MCF 10A (cell line): ENCODE measurements at regions not wholly inside any gene's neighbourhood (a gene's known extent, or its start where the extent isn't known, plus 50 kb on each side); places are given as distances from the start of the nearest gene placed in this dataset.
"Not testable (repeated sequence)": the region's sequence is repeated elsewhere in the genome, so short reads cannot be mapped to it uniquely, and the experiment has no call there.

Experiments used
- BruUV-seq: library from RNA; stranded (reverse); fragments of 400-500 nt; replicated peaks from 2 replicates; lab custom pipeline; 2021; lab: Mats Ljungman, UMichigan
- CTCF ChIA-PET: fragments of 300-600 bp; sonication (Branson Sonifier 250); formaldehyde crosslinking; extraction: SDS; loops from one replicate; lab custom pipeline; 2021; ENCODE audit warnings: antibody characterized with exemption, inconsistent platforms; lab: Yijun Ruan, JAX
- POLR2A ChIA-PET: fragments of 300-600, 350-650 bp; sonication (Branson Sonifier 250); formaldehyde crosslinking; extraction: SDS; loops from one replicate; lab custom pipeline; 2020; ENCODE audit warnings: antibody characterized with exemption, inconsistent platforms; lab: Yijun Ruan, JAX
- DNase-seq: peaks from one replicate; pipeline ENCODE4 v3.0.0-alpha.2; 2018; ENCODE audit not compliant: unreplicated experiment
- H3K27ac Mint-ChIP-seq: one replicate; pipeline ENCODE4 v1.8.0; 2022; ENCODE audit warnings: mild to moderate bottlenecking, low read depth, mixed read lengths; ENCODE audit not compliant: unreplicated experiment
- H3K27me3 Mint-ChIP-seq: one replicate; pipeline ENCODE4 v1.8.0; 2022; ENCODE audit warnings: mixed read lengths; ENCODE audit not compliant: insufficient read depth, unreplicated experiment
- H3K36me3 Mint-ChIP-seq: one replicate; pipeline ENCODE4 v1.8.0; 2022; ENCODE audit warnings: mild to moderate bottlenecking, moderate library complexity, mixed read lengths; ENCODE audit not compliant: insufficient read depth, unreplicated experiment
- H3K4me1 Mint-ChIP-seq: one replicate; pipeline ENCODE4 v1.8.0; 2022; ENCODE audit warnings: mixed read lengths; ENCODE audit not compliant: insufficient read depth, unreplicated experiment
- H3K4me3 Mint-ChIP-seq: one replicate; pipeline ENCODE4 v1.8.0; 2022; ENCODE audit warnings: mild to moderate bottlenecking, moderate library complexity, mixed read lengths; ENCODE audit not compliant: unreplicated experiment
- H3K9me3 Mint-ChIP-seq: one replicate; pipeline ENCODE4 v1.8.0; 2022; ENCODE audit warnings: mixed read lengths; ENCODE audit not compliant: unreplicated experiment
- CTCF ChIP-seq: fragments of 200-600 bp; IDR thresholded peaks from one replicate; pipeline ENCODE4 v1.8.0; 2022; ENCODE audit warnings: antibody characterized with exemption, mild to moderate bottlenecking; ENCODE audit not compliant: unreplicated experiment
- intact Hi-C: fragments of 100-400 bp; cut with micrococcal nuclease; formaldehyde crosslinking; loops from 2 replicates; pipeline ENCODE4 v1.14.1; 2022

GRCh38 chr3:66933233-66933632 lies 64.9 kb upstream of the KBTBD8 start:
- POLR2A ChIA-PET = no interaction called here
- no TSS peak for BruUV-seq
- CTCF ChIA-PET = interaction anchor here (1.4 kb wide), 1 partner anchor 21 kb away, joined by 4 read pairs; no protein-coding TSS in a partner anchor
- no peaks in the 10 kb centered on the region for H3K9me3 Mint-ChIP-seq
- H3K36me3 Mint-ChIP-seq = no peaks in the 10 kb centered on the region
- H3K4me1 Mint-ChIP-seq = no peaks in the 10 kb centered on the region
- H3K27me3 Mint-ChIP-seq = peaks cover 97% of the 10 kb centered on the region
- no peak for DNase-seq
- H3K4me3 Mint-ChIP-seq = no peak overlapping the region
- intact Hi-C loops = no loop called here
- H3K27ac Mint-ChIP-seq = no peak overlapping the region
- TF ChIP-seq CTCF = no peak

GRCh38 chr3:66934041-66934440 lies 64.1 kb upstream of the KBTBD8 start:
- ChIA-PET CTCF (interaction anchor here (0.6 to 1.4 kb wide), 2 partner anchors 20 to 88 kb away, joined by 3 to 4 read pairs; no protein-coding TSS in a partner anchor), POLR2A (no interaction called here)
- TF ChIP-seq CTCF = no peak
- no peak overlapping the region for H3K4me3 Mint-ChIP-seq
- DNase-seq = no peak
- no peaks in the 10 kb centered on the region for H3K9me3 Mint-ChIP-seq
- H3K27me3 Mint-ChIP-seq = peaks cover 95% of the 10 kb centered on the region
- no peaks in the 10 kb centered on the region for H3K36me3 Mint-ChIP-seq
- intact Hi-C loops = no loop called here
- no peak overlapping the region for H3K27ac Mint-ChIP-seq
- BruUV-seq = no TSS peak
- no peaks in the 10 kb centered on the region for H3K4me1 Mint-ChIP-seq

- no peak for TF ChIP-seq CTCF
- Mint-ChIP-seq H3K4me1 (no peaks in the 10 kb centered on the region), H3K4me3 (no peak overlapping the region), H3K36me3 (no peaks in the 10 kb centered on the region), H3K9me3 (no peaks in the 10 kb centered on the region), H3K27ac (no peak overlapping the region), H3K27me3 (peaks cover 95% of the 10 kb centered on the region)
- intact Hi-C loops = no loop called here
- no peak for DNase-seq
- ChIA-PET CTCF (interaction anchor here (0.6 to 1.4 kb wide), 3 partner anchors 19 to 88 kb away, joined by 3 to 4 read pairs (median 4); no protein-coding TSS in a partner anchor), POLR2A (no interaction called here)
- no TSS peak for BruUV-seq
These were observed 63.4 kb upstream of the KBTBD8 start for GRCh38 chr3:66934725-66935124.

- H3K27ac Mint-ChIP-seq, H3K4me3 Mint-ChIP-seq, DNase-seq, H3K36me3 Mint-ChIP-seq, BruUV-seq, H3K9me3 Mint-ChIP-seq, POLR2A ChIA-PET, H3K4me1 Mint-ChIP-seq, intact Hi-C loops: not testable (repeated sequence)
- CTCF ChIA-PET = interaction anchor here (0.6 to 2.3 kb wide), 7 partner anchors 19 to 1943 kb away, joined by 3 to 13 read pairs (median 5); no protein-coding TSS in a partner anchor
- peaks cover 94% of the 10 kb centered on the region for H3K27me3 Mint-ChIP-seq
These were observed 61.1 kb upstream of the KBTBD8 start for GRCh38 chr3:66937041-66937440.
